GM06990 (cell line): ENCODE measurements at regions not wholly inside any gene's neighbourhood (a gene's known extent, or its start where the extent isn't known, plus 50 kb on each side); places are given as distances from the start of the nearest gene placed in this dataset.

Experiments used
- DNase-seq: peaks from one replicate; pipeline ENCODE4 v3.0.0-alpha.2; 2011; ENCODE audit not compliant: insufficient read length; ENCODE audit errors: extremely low read depth
- H3K27me3 ChIP-seq: replicated peaks from 2 replicates; pipeline ENCODE4 v1.6.0; 2011; ENCODE audit warnings: low read length; ENCODE audit not compliant: control insufficient read depth, insufficient read depth
- H3K36me3 ChIP-seq: 2 replicates; pipeline ENCODE4 v1.5.1; 2011; ENCODE audit warnings: low read length; ENCODE audit not compliant: control insufficient read depth, insufficient read depth
- H3K4me3 ChIP-seq: replicated peaks from 2 replicates; pipeline ENCODE4 v1.5.1; 2011; ENCODE audit warnings: low read depth, mild to moderate bottlenecking, control low read depth, low read length
- CTCF ChIP-seq: IDR thresholded peaks from 2 replicates; pipeline ENCODE4 v1.5.1; 2011; ENCODE audit warnings: low read length, control low read depth, mild to moderate bottlenecking, inconsistent platforms; ENCODE audit not compliant: insufficient read depth, poor library complexity, severe bottlenecking

GRCh38 chr6:156562019-156562418, 215.2 kb upstream of the ARID1B start:
- H3K27me3 ChIP-seq = no peaks in the 10 kb centered on the region
- no peak for DNase-seq
- no peaks in the 10 kb centered on the region for H3K36me3 ChIP-seq
- TF ChIP-seq CTCF = no peak
- no peak overlapping the region for H3K4me3 ChIP-seq

DNA sequence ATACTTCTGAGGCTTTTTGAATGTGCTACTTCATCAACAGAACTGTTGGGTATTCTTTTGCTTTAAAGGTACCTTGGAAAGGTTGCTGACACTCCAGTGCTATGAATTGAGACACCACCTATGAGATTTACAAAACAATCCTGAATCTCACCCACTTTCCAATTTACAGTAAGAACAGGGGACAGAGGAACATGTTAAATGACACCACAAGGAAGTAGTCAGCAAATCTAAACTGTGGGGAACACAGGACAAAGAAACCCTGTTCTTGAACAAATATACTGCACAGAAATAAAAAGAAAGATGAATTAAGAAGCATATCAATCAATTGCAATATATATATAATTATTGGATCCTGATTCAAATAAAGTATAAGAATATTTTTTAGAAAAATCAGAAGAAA, 216.7 kb upstream of the ARID1B start:
- no peaks in the 10 kb centered on the region for H3K27me3 ChIP-seq
- no peak for DNase-seq
- TF ChIP-seq CTCF = no peak

GRCh38 chr6:156559162-156559690, 218.0 kb upstream of the ARID1B start:
- Histone ChIP-seq H3K4me3 (no peak overlapping the region), H3K36me3 (no peaks in the 10 kb centered on the region), H3K27me3 (no peaks in the 10 kb centered on the region)
- TF ChIP-seq CTCF = no peak
- DNase-seq = no peak

More for the DNA sequence above, 216.7 kb upstream of the ARID1B start:
- no peak overlapping the region for H3K4me3 ChIP-seq
- no peaks in the 10 kb centered on the region for H3K36me3 ChIP-seq

GRCh38 chr6:156557911-156558259, 219.3 kb upstream of the ARID1B start:
- Histone ChIP-seq H3K4me3 (no peak overlapping the region), H3K36me3 (no peaks in the 10 kb centered on the region)
- no peak for TF ChIP-seq CTCF

GRCh38 chr6:156557251-156557910, 219.8 kb upstream of the ARID1B start:
- DNase-seq = no peak
- H3K4me3 ChIP-seq = no peak overlapping the region

More at GRCh38 chr6:156557911-156558259, 219.3 kb upstream of the ARID1B start:
- no peaks in the 10 kb centered on the region; the same call in 1 of the 2 replicates for H3K27me3 ChIP-seq
- DNase-seq = no peak

More at GRCh38 chr6:156557251-156557910, 219.8 kb upstream of the ARID1B start:
- no peaks in the 10 kb centered on the region; the same call in 1 of the 2 replicates for H3K27me3 ChIP-seq
- TF ChIP-seq CTCF = no peak
- H3K36me3 ChIP-seq = no peaks in the 10 kb centered on the region
